Gastroesophageal sphincter (tissue), 4 donors: ENCODE measurements at regions not wholly inside any gene's neighbourhood (a gene's known extent, or its start where the extent isn't known, plus 50 kb on each side); places are given as distances from the start of the nearest gene placed in this dataset.
A peak's percentile ranks its signal among the peaks of the same experiment; 100 is the strongest.

ENCODE experiments used
- ATAC-seq: fragments of 150-250 bp; one replicate; pipeline ENCODE4 v1.9.1; 2016; ENCODE audit warnings: mild to moderate bottlenecking, moderate library complexity
- H3K27ac ChIP-seq, 4 donors: fragments of 200-600 bp; sonication (generic) in 3 of 4; 1 replicate in 3 of 4; 2 replicates in 1 of 4; pipeline ENCODE4 v1.5.1; 2016 to 2019
- H3K27me3 ChIP-seq: fragments of 200-600 bp; sonication (generic); one replicate; pipeline ENCODE4 v1.5.1; 2019
- H3K36me3 ChIP-seq, 2 donors: fragments of 200-600 bp; sonication (generic); one replicate each; pipeline ENCODE4 v1.5.1; 2019; ENCODE audit warnings: control low read depth in 1 of 2
- H3K4me1 ChIP-seq, 3 donors: fragments of 200-600 bp; sonication (generic); 1 replicate in 2 of 3; 2 replicates in 1 of 3; pipeline ENCODE4 v1.5.1; 2016 to 2019; ENCODE audit warnings: control low read depth in 2 of 3
- H3K4me3 ChIP-seq, 2 donors: fragments of 200-600 bp; sonication (generic); one replicate each; pipeline ENCODE4 v1.5.1; 2019; ENCODE audit warnings: mild to moderate bottlenecking in 1 of 2, moderate library complexity in 1 of 2
- H3K9me3 ChIP-seq, 3 donors: fragments of 200-600 bp; sonication (generic); one replicate each; pipeline ENCODE4 v1.5.1; 2017 to 2019; ENCODE audit warnings: control low read depth in 2 of 3
- EP300 ChIP-seq: sonication (generic); formaldehyde crosslinking; IDR thresholded peaks from one replicate; pipeline ENCODE4 v1.6.1; 2017; ENCODE audit warnings: antibody characterized with exemption, mild to moderate bottlenecking
- POLR2A ChIP-seq, 2 donors: fragments of 450-650 bp; IDR thresholded peaks; one replicate each; pipeline ENCODE4 v1.6.1; 2017; ENCODE audit warnings: antibody characterized with exemption in 2 of 2, mild to moderate bottlenecking in 2 of 2, moderate library complexity in 1 of 2
- POLR2AphosphoS5 ChIP-seq: sonication (generic); formaldehyde crosslinking; IDR thresholded peaks from one replicate; pipeline ENCODE4 v1.6.1; 2017; ENCODE audit warnings: antibody characterized with exemption
- WGBS, 2 donors: methylation state at CpG; one replicate each; pipeline ENCODE4 v1.1.5; 2018; ENCODE audit warnings: low coverage in 1 of 2; 5-methylcytosine and 5-hydroxymethylcytosine counted together
- TF ChIP-seq, protein P1 (sequence below), 4 experiments: fragments of 200-600 bp in 2 of 4; fragments of 450-650 bp in 2 of 4; sonication (generic) in 1 of 4; IDR thresholded peaks; one replicate each; pipeline ENCODE4 v1.5.1; 2017 to 2019; ENCODE audit warnings: antibody characterized with exemption in 4 of 4, mild to moderate bottlenecking in 2 of 4, moderate library complexity in 2 of 4

DNA sequence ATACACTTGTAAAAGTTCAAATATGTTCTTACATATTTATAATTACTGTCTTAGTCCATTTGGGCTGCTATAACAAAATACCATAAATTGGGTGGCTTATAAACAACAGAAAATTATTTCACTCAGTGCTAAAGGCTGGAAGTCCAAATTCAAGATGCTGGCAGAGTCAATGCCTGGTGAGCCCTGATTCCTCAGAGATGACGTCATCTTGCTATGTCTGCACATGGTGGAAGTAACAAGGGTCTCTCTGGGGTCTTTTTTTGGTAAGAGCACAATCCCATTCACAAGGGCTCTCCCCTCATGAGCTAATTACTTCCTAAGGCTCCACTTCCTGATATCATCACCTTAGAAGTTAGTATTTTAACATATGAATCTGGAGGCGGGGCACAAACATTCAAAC, 108.0 kb upstream of the DUSP10 start:
- 85 to 100% methylated on average over 2 of the region's 2 CpGs for WGBS, 2 donors

DNA sequence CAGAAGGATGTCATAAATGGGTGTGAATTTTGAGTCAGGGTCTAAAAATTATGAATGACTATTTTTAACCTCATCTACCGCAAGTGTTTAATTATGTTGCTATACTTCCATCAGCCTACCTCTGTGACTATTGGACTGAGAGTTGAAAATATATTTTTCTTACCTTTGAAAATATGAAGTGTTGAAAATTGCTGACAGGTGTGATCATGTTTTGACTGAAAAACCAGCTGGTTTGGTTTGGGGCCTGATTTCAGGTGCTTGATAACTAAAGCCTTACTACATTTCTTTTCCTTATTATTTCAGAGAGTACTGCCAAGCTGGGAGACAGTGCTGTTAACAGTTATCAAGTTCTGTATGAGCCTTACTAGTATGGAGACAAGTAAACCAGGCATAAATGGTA, 107.2 kb upstream of the DUSP10 start:
- TF ChIP-seq, protein P1, sequence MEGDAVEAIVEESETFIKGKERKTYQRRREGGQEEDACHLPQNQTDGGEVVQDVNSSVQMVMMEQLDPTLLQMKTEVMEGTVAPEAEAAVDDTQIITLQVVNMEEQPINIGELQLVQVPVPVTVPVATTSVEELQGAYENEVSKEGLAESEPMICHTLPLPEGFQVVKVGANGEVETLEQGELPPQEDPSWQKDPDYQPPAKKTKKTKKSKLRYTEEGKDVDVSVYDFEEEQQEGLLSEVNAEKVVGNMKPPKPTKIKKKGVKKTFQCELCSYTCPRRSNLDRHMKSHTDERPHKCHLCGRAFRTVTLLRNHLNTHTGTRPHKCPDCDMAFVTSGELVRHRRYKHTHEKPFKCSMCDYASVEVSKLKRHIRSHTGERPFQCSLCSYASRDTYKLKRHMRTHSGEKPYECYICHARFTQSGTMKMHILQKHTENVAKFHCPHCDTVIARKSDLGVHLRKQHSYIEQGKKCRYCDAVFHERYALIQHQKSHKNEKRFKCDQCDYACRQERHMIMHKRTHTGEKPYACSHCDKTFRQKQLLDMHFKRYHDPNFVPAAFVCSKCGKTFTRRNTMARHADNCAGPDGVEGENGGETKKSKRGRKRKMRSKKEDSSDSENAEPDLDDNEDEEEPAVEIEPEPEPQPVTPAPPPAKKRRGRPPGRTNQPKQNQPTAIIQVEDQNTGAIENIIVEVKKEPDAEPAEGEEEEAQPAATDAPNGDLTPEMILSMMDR (IDR thresholded peaks at IDR 0.05): no peak
- ATAC-seq: no peak
- Histone ChIP-seq H3K27me3 (no peaks in the 10 kb centered on the region), H3K27ac (no peak overlapping the region), H3K4me3 (no peak overlapping the region), H3K9me3 (no peaks in the 10 kb centered on the region), H3K4me1 (peaks cover 0 to 19% (median 4%) of the 10 kb centered on the region in 3 donors), H3K36me3 (no peaks in the 10 kb centered on the region)
- WGBS, 2 donors: 93 to 94% methylated on average over 1 of the region's 1 CpG

More for the DNA sequence above, 108.0 kb upstream of the DUSP10 start:
- TF ChIP-seq POLR2A (IDR thresholded peaks at IDR 0.05): no peak
- no peak for TF ChIP-seq POLR2AphosphoS5
- no peak for TF ChIP-seq EP300
- TF ChIP-seq, protein P1 (IDR thresholded peaks at IDR 0.05): no peak
- H3K4me1 ChIP-seq: peaks cover 0 to 18% (median 4%) of the 10 kb centered on the region in 3 donors
- no peak overlapping the region for H3K4me3 ChIP-seq
- H3K27me3 ChIP-seq: no peaks in the 10 kb centered on the region
- H3K27ac ChIP-seq: no peak overlapping the region
- H3K36me3 ChIP-seq: no peaks in the 10 kb centered on the region
- ATAC-seq: no peak
- no peaks in the 10 kb centered on the region for H3K9me3 ChIP-seq

DNA sequence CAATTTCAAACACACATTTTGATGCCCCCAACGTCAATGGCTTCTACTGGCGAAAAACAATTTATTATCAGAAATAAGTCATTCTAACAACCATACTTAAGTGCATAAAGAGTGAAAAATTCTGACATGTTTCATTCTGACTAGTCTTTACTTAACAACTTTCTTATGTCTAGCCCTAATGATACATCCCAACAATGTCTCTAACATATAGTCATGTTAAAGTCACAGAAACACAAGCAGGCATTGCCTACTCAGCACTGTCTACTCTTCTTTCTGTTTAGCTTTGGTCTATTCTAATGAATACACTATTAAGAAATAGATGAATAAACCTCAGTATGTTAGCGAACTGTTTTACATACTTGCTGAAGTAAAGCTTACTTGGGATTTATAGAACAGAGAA, 105.8 kb upstream of the DUSP10 start:
- Histone ChIP-seq H3K27me3 (no peaks in the 10 kb centered on the region), H3K4me3 (no peak overlapping the region), H3K4me1 (peaks cover 0 to 19% (median 4%) of the 10 kb centered on the region in 3 donors), H3K27ac (no peak overlapping the region), H3K9me3 (no peaks in the 10 kb centered on the region), H3K36me3 (no peaks in the 10 kb centered on the region)
- no peak for ATAC-seq
- WGBS, 2 donors: 96% methylated on average over 3 of the region's 3 CpGs
- TF ChIP-seq POLR2AphosphoS5 (no peak), EP300 (no peak), POLR2A (IDR thresholded peaks at IDR 0.05) (no peak)
- TF ChIP-seq, protein P1 (IDR thresholded peaks at IDR 0.05): no peak

DNA sequence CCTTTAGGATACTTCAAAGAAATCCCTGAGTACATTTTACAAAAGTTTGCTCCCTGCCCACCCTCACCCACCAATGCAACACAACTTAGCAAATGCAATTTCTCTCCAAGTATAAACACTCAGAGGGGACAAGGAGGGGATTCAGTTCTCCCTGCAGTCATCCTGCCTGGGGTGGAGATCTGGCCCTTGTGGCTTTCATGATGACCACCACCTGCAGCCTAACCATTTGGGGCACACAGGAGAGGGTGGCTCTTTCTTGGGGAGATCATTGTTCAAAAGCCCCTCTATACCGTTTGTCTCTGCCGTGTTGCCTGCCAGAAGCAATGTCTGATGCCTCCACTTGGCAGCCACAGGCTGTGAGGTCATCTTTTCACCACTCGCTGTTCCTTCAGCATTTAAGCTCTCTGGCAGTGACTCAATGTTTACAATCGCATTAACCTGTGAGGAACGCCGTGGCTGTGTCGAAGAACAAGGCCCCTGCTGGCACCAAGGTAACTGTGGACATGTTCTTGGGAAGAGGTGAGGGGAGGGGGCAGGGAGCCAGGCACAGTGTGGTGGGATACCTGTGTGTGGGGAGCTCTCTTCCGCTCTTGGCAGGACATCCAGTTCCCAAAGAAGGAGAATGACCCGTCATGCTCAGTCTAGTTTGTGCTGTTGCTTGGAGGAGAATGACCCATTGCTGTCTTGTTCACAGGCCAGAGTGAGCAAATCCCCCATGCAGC, 103.9 kb upstream of the DUSP10 start:
- Histone ChIP-seq H3K36me3 (no peaks in the 10 kb centered on the region), H3K4me3 (no peak overlapping the region), H3K27ac (peak overlapping the region in 3 of 4 donors; percentile 59 to 69 (median 68)), H3K9me3 (no peaks in the 10 kb centered on the region), H3K4me1 (peaks cover 0 to 19% (median 4%) of the 10 kb centered on the region in 3 donors), H3K27me3 (no peaks in the 10 kb centered on the region)
- peak; percentile 89 for ATAC-seq
- WGBS, 2 donors: 31% methylated on average over 6 of the region's 9 CpGs; no CpG with 5 or more reads in 1 of the 2 donors
- TF ChIP-seq POLR2A (IDR thresholded peaks at IDR 0.05): no peak
- peak; percentile 8 for TF ChIP-seq EP300
- TF ChIP-seq POLR2AphosphoS5: peak; percentile 56
- TF ChIP-seq, protein P1 (IDR thresholded peaks at IDR 0.05): peak in 1 of 4 experiments; percentile 12

DNA sequence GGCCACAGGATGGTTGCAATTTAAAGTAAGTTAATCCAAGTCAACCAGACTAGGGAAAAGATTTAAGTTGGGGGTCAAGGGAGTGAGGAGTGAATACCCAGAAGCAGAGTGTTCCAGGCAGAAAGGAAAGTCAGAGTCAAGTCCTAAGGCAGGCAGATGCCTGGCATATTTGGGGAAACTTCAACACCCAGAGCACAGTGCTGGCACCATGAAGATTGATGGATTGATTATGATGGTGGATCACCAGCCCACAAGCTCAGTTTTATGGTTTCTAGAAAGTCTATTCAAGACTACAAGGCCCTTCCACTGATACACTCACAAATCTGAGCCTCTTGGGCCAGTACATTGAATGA, 100.1 kb upstream of the DUSP10 start:
- Histone ChIP-seq H3K27me3 (no peaks in the 10 kb centered on the region), H3K36me3 (no peaks in the 10 kb centered on the region), H3K4me1 (peaks cover 0 to 19% (median 4%) of the 10 kb centered on the region in 3 donors), H3K9me3 (no peaks in the 10 kb centered on the region), H3K27ac (no peak overlapping the region), H3K4me3 (no peak overlapping the region)
- no peak for ATAC-seq
- no peak for TF ChIP-seq POLR2AphosphoS5
- no peak for TF ChIP-seq POLR2A (IDR thresholded peaks at IDR 0.05)
- TF ChIP-seq, protein P1 (IDR thresholded peaks at IDR 0.05): no peak
- no peak for TF ChIP-seq EP300
